ENCODE measurements at regions not wholly inside any gene's neighbourhood (a gene's known extent, or its start where the extent isn't known, plus 50 kb on each side); places are given as distances from the start of the nearest gene placed in this dataset.

GRCh38 chr16:82236875-82237274, 66.9 kb upstream of the MPHOSPH6 start:
- Mint-ChIP-seq H3K4me3 (no peak overlapping the region), H3K9me3 (no peaks in the 10 kb centered on the region), H3K27me3 (peaks cover 25% of the 10 kb centered on the region), H3K36me3 (ENCODE audit: low read depth) (no peaks in the 10 kb centered on the region), H3K27ac (no peak overlapping the region), H3K4me1 (no peaks in the 10 kb centered on the region)
- no peak for DNase-seq
- no peak for TF ChIP-seq CTCF (IDR thresholded peaks at IDR 0.05)
- ATAC-seq (ENCODE audit: low read depth), result no peak
- intact Hi-C loops (cut with micrococcal nuclease), result loop anchor here (10.0 kb wide), 1 partner anchor 202 kb away; the partner anchor contains the start of gene HSD17B2
- POLR2A ChIA-PET, result no interaction called here
- CTCF ChIA-PET, result no interaction called here

- no peaks in the 10 kb centered on the region for H3K36me3 Mint-ChIP-seq (ENCODE audit: low read depth)
- TF ChIP-seq CTCF (IDR thresholded peaks at IDR 0.05), result no peak
- no peak overlapping the region for H3K4me3 Mint-ChIP-seq
- intact Hi-C loops (cut with micrococcal nuclease), result loop anchor here (10.0 kb wide), 1 partner anchor 202 kb away; the partner anchor contains the start of gene HSD17B2
- H3K9me3 Mint-ChIP-seq, result no peaks in the 10 kb centered on the region
- peaks cover 22% of the 10 kb centered on the region for H3K27me3 Mint-ChIP-seq
- CTCF ChIA-PET, result no interaction called here
- H3K27ac Mint-ChIP-seq, result no peak overlapping the region
- DNase-seq (no peak), ATAC-seq (ENCODE audit: low read depth) (no peak)
- POLR2A ChIA-PET, result no interaction called here
- no peaks in the 10 kb centered on the region for H3K4me1 Mint-ChIP-seq
Observed at GRCh38 chr16:82236415-82236814, 66.4 kb upstream of the MPHOSPH6 start.

- CTCF ChIA-PET, result no interaction called here
- ATAC-seq (ENCODE audit: low read depth) (no peak), DNase-seq (no peak)
- Mint-ChIP-seq H3K4me3 (no peak overlapping the region), H3K9me3 (no peaks in the 10 kb centered on the region), H3K36me3 (ENCODE audit: low read depth) (no peaks in the 10 kb centered on the region), H3K4me1 (no peaks in the 10 kb centered on the region), H3K27ac (no peak overlapping the region), H3K27me3 (peaks cover 12% of the 10 kb centered on the region)
- intact Hi-C loops (cut with micrococcal nuclease), result loop anchor here (10.0 kb wide), 1 partner anchor 198 kb away; the partner anchor contains the start of gene HSD17B2
- POLR2A ChIA-PET, result no interaction called here
- TF ChIP-seq CTCF (IDR thresholded peaks at IDR 0.05), result no peak
Observed at GRCh38 chr16:82232806-82233205, 62.8 kb upstream of the MPHOSPH6 start.

- intact Hi-C loops (cut with micrococcal nuclease), result loop anchor here (2.0 to 10.0 kb wide), 2 partner anchors 196 to 290 kb away; partner anchors contain the start of gene HSD17B2
- DNase-seq, result no peak
- Mint-ChIP-seq H3K36me3 (ENCODE audit: low read depth) (no peaks in the 10 kb centered on the region), H3K9me3 (no peaks in the 10 kb centered on the region), H3K27me3 (peaks cover 18% of the 10 kb centered on the region), H3K27ac (no peak overlapping the region), H3K4me1 (no peaks in the 10 kb centered on the region), H3K4me3 (no peak overlapping the region)
- ChIA-PET POLR2A (no interaction called here), CTCF (interaction anchor here (1.0 to 1.2 kb wide), 2 partner anchors 104 to 292 kb away, joined by 3 to 4 read pairs; no protein-coding TSS in a partner anchor)
- ATAC-seq (ENCODE audit: low read depth), result no peak
- no peak for TF ChIP-seq CTCF (IDR thresholded peaks at IDR 0.05)
Observed at GRCh38 chr16:82231008-82231787, 61.2 kb upstream of the MPHOSPH6 start.

- intact Hi-C loops (cut with micrococcal nuclease), result loop anchor here (1.0 to 10.0 kb wide), 3 partner anchors 195 to 340 kb away; partner anchors contain the start of gene HSD17B2
- Mint-ChIP-seq H3K27me3 (peaks cover 18% of the 10 kb centered on the region), H3K36me3 (ENCODE audit: low read depth) (no peaks in the 10 kb centered on the region), H3K4me3 (no peak overlapping the region), H3K9me3 (no peaks in the 10 kb centered on the region), H3K4me1 (no peaks in the 10 kb centered on the region), H3K27ac (no peak overlapping the region)
- CTCF ChIA-PET, result interaction anchor here (0.7 to 1.2 kb wide), 9 partner anchors 10 to 858 kb away, joined by 3 to 5 read pairs (median 3); no protein-coding TSS in a partner anchor
- POLR2A ChIA-PET, result no interaction called here
- DNase-seq, result peak; percentile 17
- peak; percentile 69 for TF ChIP-seq CTCF (IDR thresholded peaks at IDR 0.05)
- no peak for ATAC-seq (ENCODE audit: low read depth)
Observed at GRCh38 chr16:82229800-82230619, 60.0 kb upstream of the MPHOSPH6 start.
